H9 (cell line): ENCODE measurements at regions not wholly inside any gene's neighbourhood (a gene's known extent, or its start where the extent isn't known, plus 50 kb on each side); places are given as distances from the start of the nearest gene placed in this dataset.

ENCODE experiments used
- DNase-seq: peaks from one replicate; pipeline ENCODE4 v3.0.0-alpha.2; 2017
- H2AFZ ChIP-seq: one replicate; pipeline ENCODE4 v1.6.1; 2013; ENCODE audit warnings: mild to moderate bottlenecking, low read length, control low read depth, moderate library complexity
- H2AK5ac ChIP-seq: 2 replicates; pipeline ENCODE4 v1.6.1; 2013; ENCODE audit warnings: low read length, control low read depth, mixed read lengths; ENCODE audit not compliant: insufficient read length
- H2BK120ac ChIP-seq: one replicate; pipeline ENCODE4 v1.6.1; 2013; ENCODE audit warnings: low read depth, mild to moderate bottlenecking, low read length, control low read depth, inconsistent platforms; ENCODE audit not compliant: poor library complexity, severe bottlenecking
- H2BK12ac ChIP-seq: 2 replicates; pipeline ENCODE4 v1.6.1; 2013; ENCODE audit warnings: low read length, control low read depth, mixed read lengths, low read depth; ENCODE audit not compliant: insufficient read length
- H2BK15ac ChIP-seq: 2 replicates; pipeline ENCODE4 v1.6.1; 2013; ENCODE audit warnings: low read depth, low read length, control low read depth
- H2BK20ac ChIP-seq: one replicate; pipeline ENCODE4 v1.6.1; 2013; ENCODE audit warnings: low read depth, mild to moderate bottlenecking, low read length, control low read depth, inconsistent platforms; ENCODE audit not compliant: poor library complexity, severe bottlenecking
- H2BK5ac ChIP-seq: 2 replicates; pipeline ENCODE4 v1.6.1; 2013; ENCODE audit warnings: low read length, control low read depth, mixed read lengths; ENCODE audit not compliant: insufficient read length
- H3K14ac ChIP-seq: 2 replicates; pipeline ENCODE4 v1.6.1; 2013; ENCODE audit warnings: low read length, control low read depth; ENCODE audit not compliant: insufficient read depth
- H3K18ac ChIP-seq: 2 replicates; pipeline ENCODE4 v1.6.1; 2013; ENCODE audit warnings: low read depth, mild to moderate bottlenecking, mixed read lengths, low read length, control low read depth; ENCODE audit not compliant: insufficient read length
- H3K23ac ChIP-seq: 2 replicates; pipeline ENCODE4 v1.6.1; 2013; ENCODE audit warnings: low read length, control low read depth, mixed read lengths, low read depth; ENCODE audit not compliant: insufficient read length
- H3K23me2 ChIP-seq: 2 replicates; pipeline ENCODE4 v1.6.1; 2013; ENCODE audit warnings: low read depth, mild to moderate bottlenecking, mixed read lengths, low read length, control low read depth; ENCODE audit not compliant: insufficient read length, poor library complexity, severe bottlenecking
- H3K27ac ChIP-seq: 2 replicates; pipeline ENCODE4 v1.5.1; 2013; ENCODE audit warnings: low read length, control low read depth, mixed read lengths, low read depth; ENCODE audit not compliant: insufficient read length
- H3K27me3 ChIP-seq: 2 replicates; pipeline ENCODE4 v1.6.1; 2013; ENCODE audit warnings: low read length, control low read depth, inconsistent platforms; ENCODE audit not compliant: insufficient read depth
- H3K4ac ChIP-seq: 2 replicates; pipeline ENCODE4 v1.6.1; 2013; ENCODE audit warnings: low read depth, mild to moderate bottlenecking, control low read depth, inconsistent platforms, low read length, moderate library complexity
- H3K4me1 ChIP-seq: 2 replicates; pipeline ENCODE4 v1.6.1; 2013; ENCODE audit warnings: low read length, control low read depth, inconsistent platforms; ENCODE audit not compliant: insufficient read depth
- H3K4me2 ChIP-seq: 2 replicates; pipeline ENCODE4 v1.6.1; 2013; ENCODE audit warnings: low read length, control low read depth, mixed read lengths; ENCODE audit not compliant: insufficient read length, insufficient read depth
- H3K56ac ChIP-seq: 2 replicates; pipeline ENCODE4 v1.6.1; 2013; ENCODE audit warnings: low read depth, mild to moderate bottlenecking, mixed read lengths, low read length, control low read depth; ENCODE audit not compliant: insufficient read length
- H3K79me1 ChIP-seq: 2 replicates; pipeline ENCODE4 v1.6.1; 2013; ENCODE audit warnings: low read depth, mild to moderate bottlenecking, moderate library complexity, low read length, control low read depth, inconsistent platforms; ENCODE audit not compliant: insufficient read depth, poor library complexity, severe bottlenecking
- H3K79me2 ChIP-seq: 2 replicates; pipeline ENCODE4 v1.6.1; 2013; ENCODE audit warnings: low read length, control low read depth, inconsistent platforms; ENCODE audit not compliant: insufficient read depth
- H3K9ac ChIP-seq: 2 replicates; pipeline ENCODE4 v1.6.1; 2013; ENCODE audit warnings: low read length, control low read depth, mixed read lengths; ENCODE audit not compliant: insufficient read length; ENCODE audit errors: extremely low read depth
- H3K9me3 ChIP-seq: one replicate; pipeline ENCODE4 v1.6.1; 2013; ENCODE audit warnings: low read depth, low read length, inconsistent platforms; ENCODE audit not compliant: control insufficient read depth
- H3T11ph ChIP-seq: one replicate; pipeline ENCODE4 v1.6.1; 2013; ENCODE audit warnings: mild to moderate bottlenecking, low read length, control low read depth, inconsistent platforms
- H4K20me1 ChIP-seq: one replicate; pipeline ENCODE4 v1.6.1; 2013; ENCODE audit not compliant: control insufficient read depth, insufficient read length, insufficient read depth
- H4K5ac ChIP-seq: 2 replicates; pipeline ENCODE4 v1.6.1; 2013; ENCODE audit warnings: low read depth, mild to moderate bottlenecking, mixed read lengths, low read length, control low read depth; ENCODE audit not compliant: insufficient read length
- H4K8ac ChIP-seq: replicated peaks from 2 replicates; pipeline ENCODE4 v1.6.1; 2013; ENCODE audit warnings: low read length, control low read depth, mixed read lengths, low read depth; ENCODE audit not compliant: insufficient read length
- H4K91ac ChIP-seq: 2 replicates; pipeline ENCODE4 v1.6.1; 2013; ENCODE audit warnings: low read depth, mild to moderate bottlenecking, moderate library complexity, mixed read lengths, low read length, control low read depth; ENCODE audit not compliant: insufficient read length
- H3K27ac Mint-ChIP-seq, 3 experiments: 2 replicates in 2 of 3; 3 replicates in 1 of 3; pipeline ENCODE4 v1.8.0; 2020 to 2021; ENCODE audit warnings: mixed read lengths in 3 of 3, mild to moderate bottlenecking in 1 of 3, moderate library complexity in 1 of 3
- H3K27me3 Mint-ChIP-seq: 2 replicates; pipeline ENCODE4 v1.8.0; 2021; ENCODE audit warnings: low read depth, mild to moderate bottlenecking, moderate library complexity, mixed read lengths
- H3K36me3 Mint-ChIP-seq, 3 experiments: 2 replicates in 2 of 3; 3 replicates in 1 of 3; pipeline ENCODE4 v1.8.0; 2020 to 2021; ENCODE audit warnings: low read depth in 3 of 3, mixed read lengths in 3 of 3; ENCODE audit not compliant: insufficient read depth in 1 of 3
- H3K4me1 Mint-ChIP-seq, 2 experiments: 2 replicates each; pipeline ENCODE4 v1.8.0; 2020; ENCODE audit warnings: mixed read lengths in 2 of 2
- H3K4me3 Mint-ChIP-seq, 2 experiments: 2 replicates in 1 of 2; 3 replicates in 1 of 2; pipeline ENCODE4 v1.8.0; 2020 to 2021; ENCODE audit warnings: mild to moderate bottlenecking in 2 of 2, mixed read lengths in 2 of 2, moderate library complexity in 1 of 2
- H3K9me3 Mint-ChIP-seq, 2 experiments: 2 replicates in 1 of 2; 3 replicates in 1 of 2; pipeline ENCODE4 v1.8.0; 2020; ENCODE audit warnings: mild to moderate bottlenecking in 2 of 2, mixed read lengths in 2 of 2, moderate library complexity in 1 of 2
- WGBS: extraction: QIAGEN DNeasy Blood & Tissue Kit; methylation state at CpG from one replicate; pipeline ENCODE4 v1.1.7; 2013; ENCODE audit warnings: missing lambda C conversion rate, low lambda C conversion rate, mixed read lengths; ENCODE audit not compliant: insufficient read length; ENCODE audit errors: extremely low coverage; 5-methylcytosine and 5-hydroxymethylcytosine counted together
- TF ChIP-seq, protein P1 (sequence below): fragments of 200-600 bp; sonication (generic); conservative IDR thresholded peaks from 3 replicates; pipeline ENCODE4 v1.8.0; 2021; ENCODE audit warnings: antibody characterized with exemption, mild to moderate bottlenecking

DNA sequence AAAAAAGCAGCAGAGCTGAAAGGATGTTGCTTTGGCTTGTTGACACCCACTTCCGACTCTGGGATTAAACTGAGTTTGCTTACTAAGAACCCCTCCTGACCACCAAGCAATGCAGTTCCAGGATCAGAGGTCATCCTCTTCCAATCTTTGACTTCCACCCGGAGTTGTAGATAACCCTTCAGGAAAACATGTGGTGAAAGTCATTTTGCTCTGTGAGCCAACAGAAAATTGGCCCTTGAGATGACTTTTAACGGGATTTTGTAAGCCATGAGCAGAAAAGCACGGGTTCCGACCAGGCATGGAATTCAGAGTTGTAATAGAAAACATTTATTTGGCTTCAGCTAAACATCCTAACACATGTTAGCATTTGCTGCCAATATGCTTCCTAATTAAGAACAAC is 171.6 kb upstream of the NR2F2 start:
- Histone ChIP-seq H4K20me1 (no peaks in the 10 kb centered on the region), H3K14ac (no peak overlapping the region), H3K23me2 (no peaks in the 10 kb centered on the region), H3K23ac (no peak overlapping the region), H2BK120ac (no peak overlapping the region), H2AFZ (no peak overlapping the region), H3K79me1 (no peaks in the 10 kb centered on the region), H4K91ac (no peak overlapping the region), H2BK20ac (no peak overlapping the region), H4K8ac (no peak overlapping the region), H3K4me2 (no peak overlapping the region), H3K4ac (no peak overlapping the region), H2BK15ac (no peak overlapping the region), H2BK5ac (no peak overlapping the region), H3K18ac (no peak overlapping the region), H2AK5ac (no peak overlapping the region), H2BK12ac (no peak overlapping the region), H3K27me3 (no peaks in the 10 kb centered on the region), H3K56ac (no peak overlapping the region), H3K79me2 (no peaks in the 10 kb centered on the region), H3T11ph (no peak overlapping the region), H3K27ac (no peak overlapping the region), H3K9ac (no peak overlapping the region), H4K5ac (no peak overlapping the region), H3K4me1 (no peaks in the 10 kb centered on the region), H3K9me3 (no peaks in the 10 kb centered on the region)
- TF ChIP-seq, protein P1, sequence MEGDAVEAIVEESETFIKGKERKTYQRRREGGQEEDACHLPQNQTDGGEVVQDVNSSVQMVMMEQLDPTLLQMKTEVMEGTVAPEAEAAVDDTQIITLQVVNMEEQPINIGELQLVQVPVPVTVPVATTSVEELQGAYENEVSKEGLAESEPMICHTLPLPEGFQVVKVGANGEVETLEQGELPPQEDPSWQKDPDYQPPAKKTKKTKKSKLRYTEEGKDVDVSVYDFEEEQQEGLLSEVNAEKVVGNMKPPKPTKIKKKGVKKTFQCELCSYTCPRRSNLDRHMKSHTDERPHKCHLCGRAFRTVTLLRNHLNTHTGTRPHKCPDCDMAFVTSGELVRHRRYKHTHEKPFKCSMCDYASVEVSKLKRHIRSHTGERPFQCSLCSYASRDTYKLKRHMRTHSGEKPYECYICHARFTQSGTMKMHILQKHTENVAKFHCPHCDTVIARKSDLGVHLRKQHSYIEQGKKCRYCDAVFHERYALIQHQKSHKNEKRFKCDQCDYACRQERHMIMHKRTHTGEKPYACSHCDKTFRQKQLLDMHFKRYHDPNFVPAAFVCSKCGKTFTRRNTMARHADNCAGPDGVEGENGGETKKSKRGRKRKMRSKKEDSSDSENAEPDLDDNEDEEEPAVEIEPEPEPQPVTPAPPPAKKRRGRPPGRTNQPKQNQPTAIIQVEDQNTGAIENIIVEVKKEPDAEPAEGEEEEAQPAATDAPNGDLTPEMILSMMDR, result no peak
- Mint-ChIP-seq H3K9me3 (no peaks in the 10 kb centered on the region), H3K4me1 (peaks cover 0 to 3% of the 10 kb centered on the region in 2 experiments; a peak in 2 of 4 replicates), H3K27me3 (peaks cover 6% of the 10 kb centered on the region), H3K36me3 (no peaks in the 10 kb centered on the region), H3K4me3 (no peak overlapping the region), H3K27ac (no peak overlapping the region)
- no CpG with 5 or more reads among the region's 5 CpGs for WGBS
- no peak for DNase-seq
